ENCODE measurements at regions not wholly inside any gene's neighbourhood (a gene's known extent, or its start where the extent isn't known, plus 50 kb on each side); places are given as distances from the start of the nearest gene placed in this dataset.
"Not testable (repeated sequence)": the region's sequence is repeated elsewhere in the genome, so short reads cannot be mapped to it uniquely, and the experiment has no call there.

DNA sequence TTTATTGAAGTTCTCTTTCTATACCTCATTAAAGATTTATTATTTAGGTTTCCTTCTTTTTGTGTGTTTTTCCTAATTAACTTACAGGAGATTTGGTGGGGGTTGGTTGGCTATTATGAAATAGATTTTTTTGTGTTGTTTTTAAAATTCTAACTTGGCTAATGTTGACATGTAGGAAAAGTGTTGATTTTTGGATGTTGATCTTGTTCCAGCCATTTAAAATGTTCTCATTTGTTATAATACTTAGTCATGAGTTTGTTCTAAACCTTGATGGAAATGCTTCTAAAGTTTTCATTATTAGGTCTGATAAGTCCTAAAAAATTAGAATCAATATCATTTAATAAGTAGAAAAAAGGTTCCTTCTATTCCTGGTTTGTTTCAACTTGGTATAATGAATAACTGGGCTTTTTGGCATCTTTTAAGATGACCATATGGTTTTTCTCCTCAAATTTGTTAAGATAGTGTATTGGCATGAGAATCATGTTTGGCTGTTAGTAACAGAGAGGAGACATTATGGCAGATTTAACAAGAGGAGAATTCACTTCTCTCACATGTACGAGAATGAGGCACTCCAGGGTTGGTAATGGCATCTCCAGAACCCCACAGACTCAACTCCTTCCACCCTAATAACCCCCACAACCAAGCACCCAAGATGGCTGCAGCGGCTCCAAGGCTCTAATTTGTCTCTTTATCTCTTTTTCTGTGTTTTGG lies 104.1 kb downstream of the ARHGAP11B start:
- TF ChIP-seq, protein P1, sequence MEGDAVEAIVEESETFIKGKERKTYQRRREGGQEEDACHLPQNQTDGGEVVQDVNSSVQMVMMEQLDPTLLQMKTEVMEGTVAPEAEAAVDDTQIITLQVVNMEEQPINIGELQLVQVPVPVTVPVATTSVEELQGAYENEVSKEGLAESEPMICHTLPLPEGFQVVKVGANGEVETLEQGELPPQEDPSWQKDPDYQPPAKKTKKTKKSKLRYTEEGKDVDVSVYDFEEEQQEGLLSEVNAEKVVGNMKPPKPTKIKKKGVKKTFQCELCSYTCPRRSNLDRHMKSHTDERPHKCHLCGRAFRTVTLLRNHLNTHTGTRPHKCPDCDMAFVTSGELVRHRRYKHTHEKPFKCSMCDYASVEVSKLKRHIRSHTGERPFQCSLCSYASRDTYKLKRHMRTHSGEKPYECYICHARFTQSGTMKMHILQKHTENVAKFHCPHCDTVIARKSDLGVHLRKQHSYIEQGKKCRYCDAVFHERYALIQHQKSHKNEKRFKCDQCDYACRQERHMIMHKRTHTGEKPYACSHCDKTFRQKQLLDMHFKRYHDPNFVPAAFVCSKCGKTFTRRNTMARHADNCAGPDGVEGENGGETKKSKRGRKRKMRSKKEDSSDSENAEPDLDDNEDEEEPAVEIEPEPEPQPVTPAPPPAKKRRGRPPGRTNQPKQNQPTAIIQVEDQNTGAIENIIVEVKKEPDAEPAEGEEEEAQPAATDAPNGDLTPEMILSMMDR (tag by site-specific recombination; IDR thresholded peaks at IDR 0.05), result not testable (repeated sequence)
- TF ChIP-seq ZNF768 (tag by site-specific recombination; IDR thresholded peaks at IDR 0.05); ZNF837 (tag by site-specific recombination; IDR thresholded peaks at IDR 0.05); ZNF76 (tag by site-specific recombination; IDR thresholded peaks at IDR 0.05; ENCODE audit: borderline replicate concordance, low read depth); ZNF792 (tag by site-specific recombination; IDR thresholded peaks at IDR 0.05); BCL11B (tag by site-specific recombination; IDR thresholded peaks at IDR 0.05; ENCODE audit: low read depth): not testable (repeated sequence)
